ENCODE measurements at regions not wholly inside any gene's neighbourhood (a gene's known extent, or its start where the extent isn't known, plus 50 kb on each side); places are given as distances from the start of the nearest gene placed in this dataset.

GRCh38 chr9:38282756-38283155 lies 109.7 kb upstream of the ALDH1B1 start (continued):
- TF ChIP-seq ZBTB14 (CRISPR knock-in tag; IDR thresholded peaks at IDR 0.05) (no peak), ZNF282 (IDR thresholded peaks at IDR 0.05; ENCODE audit: partially characterized antibody) (no peak), ZNF276 (CRISPR knock-in tag; IDR thresholded peaks at IDR 0.05; ENCODE audit: low read depth) (no peak), ZNF619 (CRISPR knock-in tag; IDR thresholded peaks at IDR 0.05) (no peak), SUZ12 (IDR thresholded peaks at IDR 0.05; ENCODE audit: low read depth, low read length) (no peak), NAIF1 (CRISPR knock-in tag; IDR thresholded peaks at IDR 0.05; ENCODE audit: borderline replicate concordance) (no peak), ZNF782 (CRISPR knock-in tag; IDR thresholded peaks at IDR 0.05; ENCODE audit: borderline replicate concordance) (no peak), HNRNPH1 (optimal IDR thresholded peaks at IDR 0.05; ENCODE audit: low read depth, low read length) (no peak), ZNF367 (CRISPR knock-in tag; IDR thresholded peaks at IDR 0.05; ENCODE audit: borderline replicate concordance) (no peak), IRF2 (CRISPR knock-in tag; IDR thresholded peaks at IDR 0.05) (no peak)

DNA sequence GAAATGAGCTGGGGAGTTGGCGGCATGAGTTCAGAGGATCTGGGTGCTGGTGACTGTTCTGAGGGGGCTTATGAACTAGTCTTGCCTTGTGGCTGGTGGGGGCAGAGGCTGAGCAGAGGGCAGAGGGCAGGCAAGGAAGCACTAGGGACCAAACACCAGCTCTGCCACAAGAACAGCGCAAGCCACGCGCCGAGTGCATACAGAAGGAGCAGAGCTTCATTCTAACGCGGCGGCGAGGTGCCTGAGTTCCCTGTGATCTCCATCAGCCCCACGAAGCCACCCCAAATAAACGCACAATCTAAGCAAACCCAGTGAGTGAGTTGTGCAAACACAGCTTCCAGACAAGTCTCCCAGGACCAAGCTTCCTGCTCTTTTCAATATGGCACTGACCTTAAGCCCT lies 110.6 kb upstream of the ALDH1B1 start:
- BruUV-seq (replicated peaks), result no TSS peak
- 51% methylated on average over 4 of the region's 11 CpGs for WGBS (ENCODE audit: low lambda C conversion rate)
- no peak overlapping the region for H3K27ac ChIP-seq (ENCODE audit: extremely low read length, insufficient read depth, low read length)
- DNase-seq (ENCODE audit: low spot score) (no peak), FAIRE-seq (no peak), ATAC-seq (no peak)
- H3K4me1 ChIP-seq (ENCODE audit: insufficient read depth, low read length), result no peaks in the 10 kb centered on the region
- no peaks in the 10 kb centered on the region for H3K9me3 ChIP-seq (ENCODE audit: low read length)
- TF ChIP-seq RCOR2 (CRISPR knock-in tag; IDR thresholded peaks at IDR 0.05) (no peak), KDM5A (IDR thresholded peaks at IDR 0.05; ENCODE audit: borderline replicate concordance, low read length) (no peak), GABPB1 (CRISPR knock-in tag; IDR thresholded peaks at IDR 0.05) (no peak)
- TF ChIP-seq, protein P1, sequence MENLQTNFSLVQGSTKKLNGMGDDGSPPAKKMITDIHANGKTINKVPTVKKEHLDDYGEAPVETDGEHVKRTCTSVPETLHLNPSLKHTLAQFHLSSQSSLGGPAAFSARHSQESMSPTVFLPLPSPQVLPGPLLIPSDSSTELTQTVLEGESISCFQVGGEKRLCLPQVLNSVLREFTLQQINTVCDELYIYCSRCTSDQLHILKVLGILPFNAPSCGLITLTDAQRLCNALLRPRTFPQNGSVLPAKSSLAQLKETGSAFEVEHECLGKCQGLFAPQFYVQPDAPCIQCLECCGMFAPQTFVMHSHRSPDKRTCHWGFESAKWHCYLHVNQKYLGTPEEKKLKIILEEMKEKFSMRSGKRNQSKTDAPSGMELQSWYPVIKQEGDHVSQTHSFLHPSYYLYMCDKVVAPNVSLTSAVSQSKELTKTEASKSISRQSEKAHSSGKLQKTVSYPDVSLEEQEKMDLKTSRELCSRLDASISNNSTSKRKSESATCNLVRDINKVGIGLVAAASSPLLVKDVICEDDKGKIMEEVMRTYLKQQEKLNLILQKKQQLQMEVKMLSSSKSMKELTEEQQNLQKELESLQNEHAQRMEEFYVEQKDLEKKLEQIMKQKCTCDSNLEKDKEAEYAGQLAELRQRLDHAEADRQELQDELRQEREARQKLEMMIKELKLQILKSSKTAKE (CRISPR knock-in tag; IDR thresholded peaks at IDR 0.05; ENCODE audit: borderline replicate concordance), result no peak
- POLR2A ChIA-PET, result no interaction called here
- CTCF ChIA-PET (ENCODE audit: low intra/inter-chr PET ratio, low total read pairs), result no interaction called here
- in situ Hi-C loops (cut with HindIII; ENCODE audit: extremely low pct_ligation_motif_present, low pct_unique_long_range_greater_than_20kb) (no loop called here), intact Hi-C loops (cut with micrococcal nuclease; ENCODE audit: unreplicated experiment) (no loop called here)
- no peak overlapping the region for H3K4me2 ChIP-seq (ENCODE audit: low read depth, low read length)
- H2AFZ ChIP-seq (ENCODE audit: low read length), result no peak overlapping the region
- peaks cover 2 to 19% of the 10 kb centered on the region in 2 experiments; a peak in 3 of 5 replicates for H3K27me3 ChIP-seq (ENCODE audit: control insufficient read depth in 1 of 2, insufficient read depth in 2 of 2, low read length in 2 of 2)
- H3K36me3 ChIP-seq (replicated peaks in 1 of 2; ENCODE audit: control insufficient read depth in 1 of 2, insufficient read depth in 2 of 2, low read length in 2 of 2), result no peaks in the 10 kb centered on the region
- H3K79me2 ChIP-seq (ENCODE audit: insufficient read depth, low read length), result no peaks in the 10 kb centered on the region
- H3K4me3 ChIP-seq (replicated peaks in 1 of 3; ENCODE audit: insufficient read depth in 1 of 3, low read depth in 2 of 3, low read length in 3 of 3), result no peak overlapping the region
- H3K9ac ChIP-seq (ENCODE audit: insufficient read depth, low read depth, low read length), result no peak overlapping the region
- H4K20me1 ChIP-seq (ENCODE audit: insufficient read depth, low read length), result no peaks in the 10 kb centered on the region
